HG03520 (cell line): ENCODE measurements at regions not wholly inside any gene's neighbourhood (a gene's known extent, or its start where the extent isn't known, plus 50 kb on each side); places are given as distances from the start of the nearest gene placed in this dataset.

ENCODE experiments used
- ATAC-seq: cut with Tn5 transposase; IDR thresholded peaks from one replicate; pipeline ENCODE4 v1.9.1; 2021; ENCODE audit warnings: mild to moderate bottlenecking, moderate library complexity; ENCODE audit not compliant: unreplicated experiment

DNA sequence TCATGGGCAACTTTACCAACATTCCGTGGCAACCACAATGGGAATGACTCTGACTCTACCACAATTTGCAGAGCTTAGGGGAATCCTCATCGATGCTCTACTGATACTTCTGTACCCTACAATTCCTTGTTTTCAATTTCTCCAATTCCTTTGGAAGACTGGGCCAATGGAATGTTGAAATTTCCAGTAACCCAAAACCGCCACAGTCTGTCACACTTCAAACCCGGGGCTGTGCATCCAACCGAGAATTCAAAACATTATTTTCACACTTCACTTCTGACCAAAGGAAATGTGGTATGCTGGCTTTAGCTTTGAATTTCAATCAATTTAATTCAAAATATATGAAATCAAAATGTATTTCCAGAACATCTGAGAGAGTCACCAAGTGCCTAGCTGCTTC is 951.4 kb downstream of the VRK1 start:
- ATAC-seq, result no peak

- no peak for ATAC-seq
These were observed 960.3 kb downstream of the VRK1 start for GRCh38 chr14:97757491-97757890.

DNA sequence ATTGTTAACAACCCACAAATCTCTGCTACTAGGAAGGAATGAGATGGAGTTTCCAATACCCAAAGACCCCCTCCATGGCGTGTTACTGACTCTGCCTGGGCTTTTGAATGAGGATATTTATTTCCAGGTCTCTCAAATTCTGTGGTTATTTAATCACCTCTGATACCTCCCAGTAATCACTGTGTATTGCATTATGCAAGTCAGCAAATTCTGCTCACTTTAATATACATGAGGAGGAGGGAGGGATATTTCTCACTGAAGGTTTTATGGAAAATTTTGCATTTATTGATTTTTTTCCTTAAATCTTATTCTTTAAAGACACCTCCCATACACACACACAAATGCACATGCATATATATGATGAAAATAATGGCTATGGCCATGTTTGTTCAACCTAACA is 962.9 kb downstream of the VRK1 start:
- no peak for ATAC-seq

GRCh38 chr14:97762386-97762785 is 965.2 kb downstream of the VRK1 start:
- no peak for ATAC-seq

GRCh38 chr14:97771340-97772045 is 974.3 kb downstream of the VRK1 start:
- ATAC-seq, result no peak

- no peak for ATAC-seq
These were observed 976.4 kb downstream of the VRK1 start for GRCh38 chr14:97773598-97773997.

DNA sequence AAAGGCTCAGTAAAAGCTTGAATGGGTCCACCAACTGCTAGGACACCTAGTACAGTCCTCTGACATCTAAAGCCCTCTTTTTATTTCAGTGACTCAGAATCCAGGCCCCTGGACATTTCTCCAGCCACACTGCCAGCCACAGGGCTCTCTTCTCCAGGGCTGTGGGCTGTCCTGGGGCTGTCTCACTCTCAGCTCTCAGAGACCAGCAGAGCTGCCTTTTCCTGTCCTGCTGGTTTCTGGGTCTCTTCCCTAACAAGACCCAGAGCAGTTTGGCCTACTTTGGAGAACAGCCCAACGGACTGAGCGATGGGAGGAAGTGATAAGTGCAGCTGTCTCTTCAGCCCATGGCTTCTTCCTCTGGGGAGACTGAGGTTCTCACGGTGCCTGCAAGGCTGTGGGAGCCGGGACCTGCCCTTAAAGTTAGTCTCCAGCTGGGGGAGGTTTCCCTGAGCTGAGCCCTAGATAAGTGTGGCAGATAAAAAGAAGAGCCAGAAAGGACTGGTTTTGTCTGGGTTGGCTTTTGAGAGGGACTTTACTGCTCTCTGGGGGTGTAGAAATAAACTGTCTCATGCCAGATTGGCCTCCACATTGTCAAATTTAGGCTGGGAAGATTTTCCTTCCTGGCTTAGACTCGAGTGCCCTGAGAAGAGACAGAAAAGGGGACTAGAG is 979.8 kb downstream of the VRK1 start:
- no peak for ATAC-seq

DNA sequence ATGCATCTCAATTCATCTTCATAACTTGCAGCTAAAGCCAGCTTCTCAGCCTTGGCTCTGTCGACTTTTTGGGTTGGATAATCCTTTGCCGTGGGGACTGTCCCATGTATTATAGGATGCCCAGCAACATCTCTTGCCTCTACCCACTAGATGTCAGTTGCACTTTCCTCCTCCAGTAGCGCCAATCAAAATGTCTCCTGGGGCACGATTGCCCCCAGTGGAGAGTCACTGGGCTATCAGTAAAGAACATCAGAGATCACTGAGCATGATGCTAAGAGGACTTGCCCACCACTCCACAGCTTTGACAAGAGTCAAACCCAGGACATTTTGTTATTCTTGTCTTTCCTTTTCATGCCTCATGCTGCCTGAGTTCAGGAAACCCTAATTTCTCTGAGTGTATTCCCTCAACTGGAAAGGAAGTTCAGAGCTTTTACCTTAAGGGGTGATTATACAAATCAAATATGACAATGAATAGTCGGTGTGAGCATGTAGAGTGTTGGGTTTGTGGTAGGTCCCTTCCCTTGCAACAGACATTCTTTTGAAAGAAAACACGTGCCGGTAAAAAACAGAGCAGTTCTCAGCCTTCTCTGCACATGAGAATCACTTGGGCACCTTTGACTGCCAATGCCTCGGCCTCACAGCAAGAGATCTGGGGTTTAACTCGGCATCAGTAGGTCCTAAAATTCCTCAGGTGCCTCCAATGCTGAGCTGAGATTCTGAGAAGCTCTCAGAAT is 980.6 kb downstream of the VRK1 start:
- ATAC-seq, result no peak

DNA sequence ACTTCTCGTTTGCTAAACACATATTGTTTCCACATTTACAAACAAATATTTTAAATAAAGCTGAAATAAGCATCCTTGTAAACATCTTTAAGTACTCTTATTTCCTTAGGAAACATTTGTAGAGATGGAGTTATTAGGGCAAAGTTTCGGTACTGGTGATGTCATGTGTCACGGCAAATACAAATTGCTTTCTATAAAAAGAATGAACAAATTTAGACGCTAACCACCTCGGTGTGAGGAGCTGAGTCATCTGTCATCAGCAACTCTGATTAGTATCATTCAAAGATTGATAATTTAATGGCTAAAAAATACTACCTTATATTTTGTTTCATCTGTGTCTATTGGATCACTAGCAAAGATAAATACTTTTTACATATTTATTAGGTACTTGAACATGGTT is 982.0 kb downstream of the VRK1 start:
- ATAC-seq, result no peak

DNA sequence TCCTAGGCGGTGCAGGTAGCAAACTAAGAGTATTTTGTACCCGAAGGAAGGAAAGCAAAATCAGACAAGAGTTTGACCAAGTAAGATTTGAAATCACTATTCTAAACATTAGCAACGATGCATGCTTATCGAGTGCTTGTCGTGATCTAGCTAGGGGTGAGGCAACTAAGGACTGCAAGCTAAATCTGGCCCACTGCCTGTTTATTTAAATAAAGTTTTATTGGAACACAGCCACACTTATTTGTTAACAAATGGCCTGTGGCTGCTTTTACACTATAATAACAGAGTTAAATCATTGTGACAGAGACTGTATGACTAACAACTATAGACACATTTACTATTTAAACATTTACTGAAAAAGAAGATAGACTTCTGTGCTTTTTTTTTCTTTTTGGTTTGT is 983.6 kb downstream of the VRK1 start:
- ATAC-seq, result no peak

DNA sequence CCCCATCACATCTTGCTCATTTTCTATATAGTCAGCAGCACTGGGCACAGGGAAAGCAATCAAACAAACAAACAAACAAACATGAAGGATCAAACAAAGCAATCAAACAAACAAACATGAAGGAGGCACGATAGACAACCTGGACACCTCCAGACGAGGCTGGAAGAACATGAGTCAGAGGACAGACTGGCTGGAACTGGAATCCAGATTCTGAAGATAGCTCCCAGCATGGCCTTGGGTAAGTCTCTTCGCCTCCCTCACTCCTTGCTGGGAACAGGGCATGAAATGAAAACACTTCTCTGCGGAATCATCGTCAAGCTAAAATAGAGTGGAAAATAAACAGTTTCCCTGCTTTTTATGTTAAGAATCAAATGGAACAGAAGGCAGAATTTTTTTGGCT is 984.8 kb downstream of the VRK1 start:
- ATAC-seq, result no peak

GRCh38 chr14:97782871-97783414 is 985.8 kb downstream of the VRK1 start:
- no peak for ATAC-seq

- no peak for ATAC-seq
These were observed 988.3 kb downstream of the VRK1 start for GRCh38 chr14:97785495-97785894.

DNA sequence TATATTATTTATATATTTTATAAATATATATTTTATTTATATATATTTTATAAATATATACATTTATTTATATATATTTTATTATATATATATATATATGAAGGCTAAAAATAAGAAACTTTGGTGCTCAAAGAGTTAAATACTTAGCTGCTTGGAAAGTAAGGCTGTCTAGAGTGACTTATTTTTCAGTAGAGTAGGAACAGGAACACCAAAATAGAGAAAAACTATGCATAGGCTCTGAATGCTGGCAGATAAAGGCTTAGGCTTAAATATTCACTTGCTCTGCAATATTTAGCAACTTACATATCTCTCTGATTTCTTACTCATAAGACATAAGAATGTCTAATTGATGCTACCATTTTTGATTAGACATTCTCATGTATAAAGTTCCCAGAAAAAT is 991.2 kb downstream of the VRK1 start:
- ATAC-seq, result no peak

- ATAC-seq, result no peak
These were observed 991.8 kb downstream of the VRK1 start for GRCh38 chr14:97788846-97789526.

- ATAC-seq, result no peak
These were observed 993.9 kb downstream of the VRK1 start for GRCh38 chr14:97791072-97791471.

DNA sequence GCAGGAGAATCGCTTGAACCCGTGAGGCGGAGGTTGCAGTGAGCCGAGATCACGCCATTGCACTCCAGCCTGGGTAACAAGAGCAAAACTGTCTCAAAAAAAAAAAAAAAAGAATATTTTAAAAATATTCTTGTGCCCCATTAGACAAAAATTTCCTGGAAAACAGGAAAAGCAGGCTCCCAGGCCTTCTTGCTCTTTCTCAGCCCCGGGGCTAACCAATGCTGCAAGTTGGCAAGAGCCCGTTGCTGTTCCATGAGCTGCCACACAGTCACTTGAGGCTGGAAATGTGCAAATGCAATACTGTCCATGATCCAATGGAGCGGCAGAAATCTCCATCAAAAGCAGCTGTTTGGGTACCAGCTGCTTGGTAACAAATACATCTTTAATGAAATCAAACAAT is 994.7 kb downstream of the VRK1 start:
- ATAC-seq, result no peak

DNA sequence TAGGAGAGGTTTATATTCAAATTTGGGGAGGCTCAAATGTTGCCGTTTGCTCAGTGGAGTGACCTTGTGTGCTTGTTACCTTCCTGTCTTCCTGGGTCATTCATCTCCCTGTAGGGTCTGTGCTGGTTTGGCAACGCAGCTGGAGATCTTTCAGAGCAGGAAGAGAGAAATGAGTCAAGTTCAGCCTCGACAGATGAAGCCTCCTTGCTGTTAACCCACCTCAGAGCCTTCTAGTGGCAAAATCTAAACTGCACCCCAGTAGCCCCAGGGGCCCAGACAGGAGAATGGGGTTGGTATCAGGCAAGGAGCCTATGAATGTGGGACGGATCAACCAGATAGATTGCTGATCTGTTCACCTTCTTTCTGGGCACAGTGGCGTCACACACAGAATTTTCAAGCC is 999.3 kb downstream of the VRK1 start:
- no peak for ATAC-seq

- no peak for ATAC-seq
These were observed 1001.0 kb downstream of the VRK1 start for GRCh38 chr14:97798176-97798575.

DNA sequence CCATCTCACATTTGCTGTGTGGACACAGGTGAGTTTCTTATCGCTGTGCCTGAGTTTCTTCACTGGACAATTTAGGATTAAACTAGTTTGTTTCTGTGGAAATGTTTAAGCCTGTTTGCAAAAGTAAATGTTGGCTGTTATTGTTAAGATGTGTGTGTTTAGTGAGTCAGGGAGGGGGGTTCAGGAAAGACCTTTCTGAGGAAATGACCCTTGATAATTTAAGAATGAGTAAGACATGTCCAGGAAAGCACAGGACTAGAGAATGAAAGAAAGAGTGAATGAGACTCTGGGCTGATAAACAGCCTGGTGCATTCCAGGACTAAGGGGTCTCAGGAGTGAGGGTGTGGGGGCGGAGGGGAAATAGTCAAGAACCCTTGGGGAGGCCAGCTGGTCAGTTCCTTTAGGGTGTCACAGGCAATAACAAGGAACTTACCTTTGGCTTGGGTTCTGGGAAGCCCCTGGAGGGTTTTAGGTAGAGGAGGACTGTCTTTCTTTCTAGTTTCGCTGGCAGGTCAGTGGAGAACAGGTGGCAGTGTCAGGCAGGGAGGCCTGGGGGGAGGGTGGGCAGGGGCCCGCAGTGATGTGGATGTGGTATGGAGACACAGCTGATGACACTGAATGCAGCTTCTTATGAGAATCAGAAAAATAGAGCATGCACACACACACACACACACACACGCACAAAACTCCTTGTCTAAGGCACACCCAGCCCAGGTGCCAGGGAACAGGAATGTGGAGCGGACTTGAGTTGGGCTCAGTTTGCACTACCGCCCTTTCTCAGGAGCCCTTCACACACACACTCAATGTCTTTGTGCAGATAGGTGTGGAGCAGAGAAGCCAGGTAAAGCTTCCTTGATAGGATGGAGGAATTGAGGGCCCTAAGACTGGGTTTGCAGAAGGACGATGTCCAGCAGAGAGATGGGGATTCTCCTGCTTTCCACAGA is 1005.5 kb downstream of the VRK1 start:
- no peak for ATAC-seq
